Chondrocyte (in vitro differentiated cells): ENCODE measurements at regions not wholly inside any gene's neighbourhood (a gene's known extent, or its start where the extent isn't known, plus 50 kb on each side); places are given as distances from the start of the nearest gene placed in this dataset.
"Not testable (repeated sequence)": the region's sequence is repeated elsewhere in the genome, so short reads cannot be mapped to it uniquely, and the experiment has no call there.

Experiments used
- DNase-seq: peaks from one replicate; pipeline ENCODE4 v3.0.0; 2021; ENCODE audit warnings: mixed read lengths, low spot score
- H3K27ac Mint-ChIP-seq: one replicate; pipeline ENCODE4 v1.8.0; 2021; ENCODE audit warnings: mild to moderate bottlenecking, moderate library complexity, mixed read lengths; ENCODE audit not compliant: unreplicated experiment
- H3K27me3 Mint-ChIP-seq: 2 replicates; pipeline ENCODE4 v1.8.0; 2021; ENCODE audit warnings: low read depth, mixed read lengths
- H3K36me3 Mint-ChIP-seq: 2 replicates; pipeline ENCODE4 v1.8.0; 2021; ENCODE audit warnings: low read depth, mixed read lengths
- H3K4me1 Mint-ChIP-seq: 2 replicates; pipeline ENCODE4 v1.8.0; 2021; ENCODE audit warnings: low read depth, mild to moderate bottlenecking, mixed read lengths
- H3K4me3 Mint-ChIP-seq: one replicate; pipeline ENCODE4 v1.8.0; 2021; ENCODE audit warnings: mild to moderate bottlenecking, moderate library complexity, mixed read lengths; ENCODE audit not compliant: unreplicated experiment
- H3K9me3 Mint-ChIP-seq: 2 replicates; pipeline ENCODE4 v1.8.0; 2021; ENCODE audit warnings: low read depth, mixed read lengths
- CTCF ChIP-seq: fragments of 200-600 bp; sonication (generic); IDR thresholded peaks from 2 replicates; pipeline ENCODE4 v1.5.0; 2021; ENCODE audit warnings: antibody characterized with exemption, mild to moderate bottlenecking, moderate library complexity

DNA sequence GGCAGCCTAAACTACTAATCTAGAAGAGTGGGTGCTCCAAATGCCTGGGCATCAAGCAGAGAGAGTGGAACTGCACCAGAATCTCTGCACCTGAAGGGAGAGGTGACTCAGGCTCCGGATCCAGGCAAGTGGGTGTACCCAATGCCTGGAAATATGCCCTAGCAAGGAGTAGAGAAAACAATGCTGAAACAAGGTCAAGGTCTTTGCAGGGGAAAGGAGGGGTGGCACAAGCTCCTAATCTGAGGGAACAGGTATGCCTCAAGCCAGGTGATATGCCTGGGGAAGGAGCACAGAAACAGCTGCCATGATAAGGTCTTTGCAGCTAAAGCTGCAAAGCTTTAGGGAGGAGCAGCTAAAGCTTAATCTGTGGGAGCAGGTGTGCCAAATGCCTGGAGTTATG lies 136.0 kb upstream of the KITLG start:
- peaks cover 6% of the 10 kb centered on the region for H3K4me1 Mint-ChIP-seq
- no peaks in the 10 kb centered on the region for H3K27me3 Mint-ChIP-seq
- no peak overlapping the region for H3K4me3 Mint-ChIP-seq
- H3K36me3 Mint-ChIP-seq = no peaks in the 10 kb centered on the region
- peaks cover 3% of the 10 kb centered on the region for H3K9me3 Mint-ChIP-seq
- no peak for DNase-seq
- no peak for TF ChIP-seq CTCF
- H3K27ac Mint-ChIP-seq = no peak overlapping the region

GRCh38 chr12:88715673-88716072 lies 135.4 kb upstream of the KITLG start:
- Mint-ChIP-seq H3K4me3 (no peak overlapping the region), H3K4me1 (peaks cover 6% of the 10 kb centered on the region), H3K9me3 (peaks cover 3% of the 10 kb centered on the region), H3K27me3 (no peaks in the 10 kb centered on the region), H3K36me3 (no peaks in the 10 kb centered on the region), H3K27ac (no peak overlapping the region)
- no peak for TF ChIP-seq CTCF
- no peak for DNase-seq

DNA sequence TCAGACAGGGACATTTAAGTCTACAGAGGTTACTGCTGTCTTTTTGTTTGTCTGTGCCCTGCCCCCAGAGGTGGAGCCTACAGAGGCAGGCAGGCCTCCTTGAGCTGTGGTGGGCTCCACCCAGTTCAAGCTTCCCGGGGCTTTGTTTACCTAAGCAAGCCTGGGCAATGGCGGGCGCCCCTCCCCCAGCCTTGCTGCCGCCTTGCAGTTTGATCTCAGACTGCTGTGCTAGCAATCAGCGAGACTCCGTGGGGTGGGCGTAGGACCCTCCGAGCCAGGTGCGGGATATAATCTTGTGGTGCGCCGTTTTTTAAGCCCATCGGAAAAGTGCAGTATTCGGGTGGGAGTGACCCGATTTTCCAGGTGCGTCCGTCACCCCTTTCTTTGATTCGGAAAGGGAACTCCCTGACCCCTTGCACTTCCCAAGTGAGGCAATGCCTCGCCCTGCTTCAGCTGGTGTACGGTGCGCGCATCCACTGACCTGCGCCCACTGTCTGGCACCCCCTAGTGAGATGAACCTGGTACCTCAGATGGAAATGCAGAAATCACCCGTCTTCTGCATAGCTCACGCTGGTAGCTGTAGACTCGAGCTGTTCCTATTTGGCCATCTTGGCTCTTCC lies 134.1 kb upstream of the KITLG start:
- H3K9me3 Mint-ChIP-seq, H3K27me3 Mint-ChIP-seq, H3K4me1 Mint-ChIP-seq, H3K4me3 Mint-ChIP-seq, H3K27ac Mint-ChIP-seq, H3K36me3 Mint-ChIP-seq, DNase-seq: not testable (repeated sequence)

GRCh38 chr12:88707800-88708199 lies 127.5 kb upstream of the KITLG start:
- Mint-ChIP-seq H3K9me3 (peaks cover 16% of the 10 kb centered on the region), H3K4me1 (no peaks in the 10 kb centered on the region), H3K36me3 (peaks cover 2% of the 10 kb centered on the region), H3K27me3 (no peaks in the 10 kb centered on the region), H3K27ac (no peak overlapping the region), H3K4me3 (no peak overlapping the region)
- no peak for TF ChIP-seq CTCF
- no peak for DNase-seq

GRCh38 chr12:88706286-88706685 lies 126.0 kb upstream of the KITLG start:
- Mint-ChIP-seq H3K36me3 (peaks cover 2% of the 10 kb centered on the region), H3K27me3 (no peaks in the 10 kb centered on the region), H3K4me1 (no peaks in the 10 kb centered on the region), H3K9me3 (peaks cover 13% of the 10 kb centered on the region), H3K27ac (no peak overlapping the region), H3K4me3 (no peak overlapping the region)
- no peak for DNase-seq
- TF ChIP-seq CTCF = no peak

DNA sequence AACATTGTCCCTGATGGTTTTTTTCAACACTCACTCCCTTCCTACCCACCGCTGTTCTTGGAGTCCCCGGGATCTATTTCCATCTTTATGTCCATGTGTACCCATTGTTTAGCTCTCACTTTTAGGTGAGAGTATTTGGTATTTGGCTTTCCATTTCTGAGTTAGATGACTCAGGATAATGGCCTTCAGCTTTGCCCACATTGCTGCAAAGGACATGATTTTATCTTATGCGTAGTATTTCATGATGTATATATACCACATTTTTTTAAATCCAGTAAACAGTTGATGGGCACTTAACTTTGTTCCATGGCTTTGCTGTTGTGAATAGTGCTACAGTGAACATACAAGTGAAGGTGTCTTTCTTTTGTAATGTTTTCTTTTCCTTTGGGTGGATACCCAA lies 123.5 kb upstream of the KITLG start:
- peaks cover 2% of the 10 kb centered on the region for H3K36me3 Mint-ChIP-seq

More for the DNA sequence above, 123.5 kb upstream of the KITLG start:
- H3K9me3 Mint-ChIP-seq = peaks cover 13% of the 10 kb centered on the region
- DNase-seq = no peak
- no peak for TF ChIP-seq CTCF
- no peaks in the 10 kb centered on the region for H3K4me1 Mint-ChIP-seq
- no peaks in the 10 kb centered on the region for H3K27me3 Mint-ChIP-seq
- H3K27ac Mint-ChIP-seq = no peak overlapping the region
- H3K4me3 Mint-ChIP-seq = no peak overlapping the region
